ENCODE measurements at regions not wholly inside any gene's neighbourhood (a gene's known extent, or its start where the extent isn't known, plus 50 kb on each side); places are given as distances from the start of the nearest gene placed in this dataset.

- Histone ChIP-seq H3K36me3 (no peaks in the 10 kb centered on the region), H3K4me1 (no peaks in the 10 kb centered on the region), H3K27ac (no peak overlapping the region), H3K9me3 (no peaks in the 10 kb centered on the region), H3K4me3 (no peak overlapping the region), H3K27me3 (no peaks in the 10 kb centered on the region)
- DNase-seq = no peak
- TF ChIP-seq POLR2A (IDR thresholded peaks at IDR 0.05) (no peak), CTCF (IDR thresholded peaks at IDR 0.05) (no peak)
Measured at GRCh38 chr11:114758627-114759026, 80.3 kb downstream of the NXPE2 start.

DNA sequence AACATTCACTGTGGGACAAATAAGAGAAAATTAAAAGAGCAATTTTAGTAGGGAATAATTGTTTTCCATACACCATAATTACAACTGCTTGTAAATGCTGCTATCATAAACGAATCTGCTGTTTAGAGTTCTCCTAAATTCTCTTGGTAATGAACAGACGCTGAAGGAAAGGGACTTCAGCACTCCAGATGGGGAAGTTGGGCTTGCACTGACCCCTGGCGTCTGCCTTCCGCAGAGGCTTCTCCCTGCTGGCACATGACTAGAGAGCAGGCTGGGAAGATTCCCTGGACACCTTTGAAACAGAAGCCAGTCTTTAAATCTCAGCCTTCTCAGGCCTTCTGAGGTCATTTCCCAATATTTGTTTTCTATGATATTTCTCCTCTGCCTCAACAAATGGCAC is 84.1 kb downstream of the NXPE2 start:
- H3K27me3 ChIP-seq = no peaks in the 10 kb centered on the region
- DNase-seq = peak in 2 of 3 donors; percentile 80 to 81
- H3K4me1 ChIP-seq = no peaks in the 10 kb centered on the region
- no peaks in the 10 kb centered on the region for H3K36me3 ChIP-seq
- H3K27ac ChIP-seq = no peak overlapping the region
- no peak overlapping the region for H3K4me3 ChIP-seq
- TF ChIP-seq POLR2A (IDR thresholded peaks at IDR 0.05) (no peak), CTCF (IDR thresholded peaks at IDR 0.05) (peak in 4 of 6 experiments; percentile 45 to 83 (median 82))
- H3K9me3 ChIP-seq = no peaks in the 10 kb centered on the region

DNA sequence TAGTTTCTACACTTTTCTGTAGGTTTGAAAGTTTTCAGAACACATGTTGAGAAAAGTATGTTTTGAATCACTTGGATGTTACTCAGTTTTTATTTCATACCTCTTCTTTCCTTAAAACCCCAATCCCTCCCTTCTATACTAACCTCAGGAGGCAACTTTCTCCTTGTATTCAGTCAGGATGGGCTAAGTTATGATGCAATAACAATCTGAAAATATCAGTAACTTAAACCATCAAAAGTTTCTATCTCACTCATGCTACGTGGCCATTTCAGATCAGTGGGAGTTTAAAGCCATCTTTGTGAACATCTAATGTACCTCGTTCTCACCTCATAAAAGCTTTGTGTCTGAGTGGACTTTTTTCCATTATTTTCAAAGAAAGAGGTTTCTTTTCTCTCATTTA is 86.2 kb downstream of the NXPE2 start:
- Histone ChIP-seq H3K36me3 (no peaks in the 10 kb centered on the region), H3K4me1 (no peaks in the 10 kb centered on the region), H3K9me3 (no peaks in the 10 kb centered on the region), H3K27ac (no peak overlapping the region), H3K27me3 (no peaks in the 10 kb centered on the region), H3K4me3 (no peak overlapping the region)
- DNase-seq = no peak
- TF ChIP-seq POLR2A (IDR thresholded peaks at IDR 0.05) = no peak
- no peak for TF ChIP-seq CTCF (IDR thresholded peaks at IDR 0.05)

- no peak overlapping the region for H3K4me3 ChIP-seq
- TF ChIP-seq POLR2A (IDR thresholded peaks at IDR 0.05) = no peak
- TF ChIP-seq CTCF (IDR thresholded peaks at IDR 0.05) = no peak
- no peak for DNase-seq
- H3K36me3 ChIP-seq = no peaks in the 10 kb centered on the region
- no peaks in the 10 kb centered on the region for H3K4me1 ChIP-seq
- no peaks in the 10 kb centered on the region for H3K9me3 ChIP-seq
- no peaks in the 10 kb centered on the region for H3K27me3 ChIP-seq
- no peak overlapping the region for H3K27ac ChIP-seq
Measured at GRCh38 chr11:114771172-114771571, 92.8 kb downstream of the NXPE2 start.

DNA sequence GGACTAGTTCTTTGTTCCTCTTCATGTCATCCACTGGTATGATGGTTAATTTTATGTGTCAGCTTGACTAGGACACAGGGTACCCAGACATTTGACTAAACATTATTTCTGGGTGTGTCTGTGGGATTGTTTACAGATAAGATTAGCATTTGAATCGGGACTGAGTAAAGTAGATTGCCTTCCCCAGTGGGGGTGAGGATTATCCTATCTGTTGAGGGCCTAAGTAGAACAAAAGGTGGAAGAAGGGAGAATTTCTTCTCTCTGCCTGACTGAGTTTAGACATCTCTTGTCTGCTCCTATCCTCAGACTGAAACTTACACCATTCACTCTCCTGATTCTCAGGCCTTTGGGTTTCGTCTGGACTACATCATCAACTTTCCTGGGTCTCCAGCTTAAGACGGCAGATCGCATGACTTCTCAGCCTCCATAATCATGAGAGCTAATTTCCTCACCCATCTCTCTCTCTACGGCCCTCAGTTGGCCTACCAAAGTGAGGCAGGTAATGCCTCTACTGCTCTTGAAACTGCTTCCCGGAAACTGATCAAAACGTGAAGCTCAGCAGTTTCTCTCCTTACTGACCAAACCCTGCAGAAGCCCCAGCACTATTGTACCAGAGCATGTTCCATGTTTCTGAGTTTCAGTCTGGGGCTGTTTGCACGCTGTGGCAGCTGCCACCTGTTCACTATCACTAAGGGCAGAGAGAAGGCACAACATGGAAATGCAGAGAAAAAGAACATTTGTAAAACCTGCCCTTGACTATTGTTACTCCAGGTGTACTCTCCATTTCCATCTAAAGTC is 95.4 kb downstream of the NXPE2 start:
- no peak for DNase-seq
- no peak overlapping the region for H3K4me3 ChIP-seq

More for the DNA sequence above, 95.4 kb downstream of the NXPE2 start:
- H3K9me3 ChIP-seq = no peaks in the 10 kb centered on the region
- no peaks in the 10 kb centered on the region for H3K27me3 ChIP-seq
- H3K36me3 ChIP-seq = no peaks in the 10 kb centered on the region
- TF ChIP-seq CTCF (IDR thresholded peaks at IDR 0.05) (no peak), POLR2A (IDR thresholded peaks at IDR 0.05) (no peak)
- no peaks in the 10 kb centered on the region for H3K4me1 ChIP-seq
- no peak overlapping the region for H3K27ac ChIP-seq

Data from Peyer's patch (tissue), 4 donors.